OCI-LY3 (cell line): ENCODE measurements at regions not wholly inside any gene's neighbourhood (a gene's known extent, or its start where the extent isn't known, plus 50 kb on each side); places are given as distances from the start of the nearest gene placed in this dataset.

Experiments used
- H2AFZ ChIP-seq: fragments of 200-600, 300-600 bp; shearing (Covaris generic); 2 replicates; pipeline ENCODE4 v1.6.0; 2014; ENCODE audit warnings: antibody characterized with exemption, low read depth, low read length
- H3K27ac ChIP-seq: fragments of 200-600, 300-600 bp; sonication (generic); 2 replicates; pipeline ENCODE4 v1.5.1; 2014; ENCODE audit warnings: mild to moderate bottlenecking, low read length, moderate library complexity, mixed read lengths
- H3K27me3 ChIP-seq: fragments of 200-600, 300-600 bp; sonication (generic); 2 replicates; pipeline ENCODE4 v1.6.1; 2014; ENCODE audit warnings: low read depth, low read length, mixed read lengths
- H3K36me3 ChIP-seq: fragments of 200-600, 300-600 bp; sonication (generic); replicated peaks from 2 replicates; pipeline ENCODE3; 2014; ENCODE audit warnings: low read depth, low read length, mixed read lengths
- H3K4me1 ChIP-seq: fragments of 300-600, 200-600 bp; sonication (generic); 2 replicates; pipeline ENCODE4 v1.6.1; 2014; ENCODE audit warnings: low read length, mixed read lengths
- H3K4me2 ChIP-seq: fragments of 200-600, 300-600 bp; sonication (generic); 2 replicates; pipeline ENCODE4 v1.6.1; 2014; ENCODE audit warnings: low read length, mixed read lengths
- H3K4me3 ChIP-seq: fragments of 300-600, 200-600 bp; sonication (generic); 2 replicates; pipeline ENCODE4 v1.5.1; 2014; ENCODE audit warnings: antibody characterized with exemption, mild to moderate bottlenecking, low read length, moderate library complexity
- H3K79me2 ChIP-seq: fragments of 300-600, 200-600 bp; shearing (Covaris generic); 2 replicates; pipeline ENCODE4 v1.6.1; 2014; ENCODE audit warnings: mild to moderate bottlenecking, low read length, mixed read lengths
- H3K9ac ChIP-seq: fragments of 300-600, 200-600 bp; shearing (Covaris generic); 2 replicates; pipeline ENCODE4 v1.6.0; 2014; ENCODE audit warnings: mild to moderate bottlenecking, low read length, moderate library complexity
- H3K9me3 ChIP-seq: fragments of 200-600, 300-600 bp; shearing (Covaris generic); 2 replicates; pipeline ENCODE4 v1.6.1; 2014; ENCODE audit warnings: low read length, mixed read lengths; ENCODE audit not compliant: insufficient read depth
- H4K20me1 ChIP-seq: fragments of 200-600, 300-600 bp; sonication (generic); 2 replicates; pipeline ENCODE4 v1.6.1; 2016; ENCODE audit warnings: low read length, mixed read lengths; ENCODE audit not compliant: insufficient read depth
- CTCF ChIP-seq: fragments of 200-600, 300-600 bp; sonication (generic); IDR thresholded peaks from 2 replicates; pipeline ENCODE4 v1.5.1; 2014; ENCODE audit warnings: antibody characterized with exemption, low read length, low read depth
- EZH2phosphoT487 ChIP-seq: fragments of 200-600 bp; shearing (Covaris generic); IDR thresholded peaks from 2 replicates; pipeline ENCODE4 v1.6.1; 2018; ENCODE audit warnings: antibody characterized with exemption, mixed run types, low read depth

GRCh38 chr16:62177351-62178203, 141.3 kb upstream of the CDH8 start:
- no peak overlapping the region for H3K27ac ChIP-seq
- no peak overlapping the region for H3K4me2 ChIP-seq
- no peak overlapping the region for H3K9ac ChIP-seq
- H3K36me3 ChIP-seq, result no peaks in the 10 kb centered on the region
- H3K4me1 ChIP-seq, result no peaks in the 10 kb centered on the region
- TF ChIP-seq EZH2phosphoT487 (no peak), CTCF (no peak)
- no peaks in the 10 kb centered on the region for H3K79me2 ChIP-seq
- H2AFZ ChIP-seq, result no peak overlapping the region
- H4K20me1 ChIP-seq, result no peaks in the 10 kb centered on the region
- H3K27me3 ChIP-seq, result no peaks in the 10 kb centered on the region
- no peak overlapping the region for H3K4me3 ChIP-seq
- H3K9me3 ChIP-seq, result no peaks in the 10 kb centered on the region

GRCh38 chr16:62170642-62171041, 134.4 kb upstream of the CDH8 start:
- TF ChIP-seq EZH2phosphoT487 (no peak), CTCF (no peak)
- Histone ChIP-seq H4K20me1 (no peaks in the 10 kb centered on the region), H3K36me3 (no peaks in the 10 kb centered on the region), H3K4me2 (no peak overlapping the region), H2AFZ (no peak overlapping the region), H3K79me2 (no peaks in the 10 kb centered on the region), H3K4me3 (no peak overlapping the region), H3K27ac (no peak overlapping the region), H3K9ac (no peak overlapping the region), H3K9me3 (no peaks in the 10 kb centered on the region), H3K4me1 (no peaks in the 10 kb centered on the region), H3K27me3 (no peaks in the 10 kb centered on the region)

GRCh38 chr16:62167551-62167950, 131.3 kb upstream of the CDH8 start:
- no peak overlapping the region for H3K4me3 ChIP-seq
- H3K4me1 ChIP-seq, result no peaks in the 10 kb centered on the region
- no peaks in the 10 kb centered on the region for H4K20me1 ChIP-seq
- no peak overlapping the region for H3K9ac ChIP-seq
- TF ChIP-seq EZH2phosphoT487 (no peak), CTCF (no peak)
- H3K9me3 ChIP-seq, result no peaks in the 10 kb centered on the region
- no peaks in the 10 kb centered on the region for H3K36me3 ChIP-seq
- H3K27me3 ChIP-seq, result no peaks in the 10 kb centered on the region
- H3K27ac ChIP-seq, result no peak overlapping the region
- H3K4me2 ChIP-seq, result no peak overlapping the region
- no peak overlapping the region for H2AFZ ChIP-seq
- no peaks in the 10 kb centered on the region for H3K79me2 ChIP-seq

GRCh38 chr16:62157544-62157943, 121.3 kb upstream of the CDH8 start:
- no peak overlapping the region for H2AFZ ChIP-seq
- no peak overlapping the region for H3K27ac ChIP-seq
- no peak overlapping the region for H3K4me3 ChIP-seq
- no peaks in the 10 kb centered on the region for H3K36me3 ChIP-seq
- H4K20me1 ChIP-seq, result no peaks in the 10 kb centered on the region
- no peaks in the 10 kb centered on the region for H3K4me1 ChIP-seq
- no peaks in the 10 kb centered on the region for H3K9me3 ChIP-seq
- no peak overlapping the region for H3K9ac ChIP-seq
- no peak overlapping the region for H3K4me2 ChIP-seq
- H3K79me2 ChIP-seq, result no peaks in the 10 kb centered on the region
- no peaks in the 10 kb centered on the region for H3K27me3 ChIP-seq
- no peak for TF ChIP-seq EZH2phosphoT487
- TF ChIP-seq CTCF, result no peak
